IgD-negative memory B cell (primary cell): ENCODE measurements at regions not wholly inside any gene's neighbourhood (a gene's known extent, or its start where the extent isn't known, plus 50 kb on each side); places are given as distances from the start of the nearest gene placed in this dataset.

Experiments used
- H3K27ac Mint-ChIP-seq, 3 donors: one replicate each; pipeline ENCODE4 v1.8.0; 2020 to 2022; ENCODE audit warnings: mild to moderate bottlenecking in 3 of 3, mixed read lengths in 3 of 3, moderate library complexity in 1 of 3
- H3K27me3 Mint-ChIP-seq: one replicate; pipeline ENCODE4 v1.8.0; 2021; ENCODE audit warnings: mixed read lengths
- H3K36me3 Mint-ChIP-seq: one replicate; pipeline ENCODE4 v1.8.0; 2020; ENCODE audit warnings: mild to moderate bottlenecking, mixed read lengths
- H3K4me1 Mint-ChIP-seq, 3 donors: one replicate each; pipeline ENCODE4 v1.8.0; 2020 to 2022; ENCODE audit warnings: mixed read lengths in 3 of 3, mild to moderate bottlenecking in 1 of 3
- H3K4me3 Mint-ChIP-seq, 4 donors: one replicate each; pipeline ENCODE4 v1.8.0; 2020 to 2022; ENCODE audit warnings: mild to moderate bottlenecking in 4 of 4, mixed read lengths in 4 of 4, moderate library complexity in 3 of 4
- H3K9me3 Mint-ChIP-seq, 3 donors: one replicate each; pipeline ENCODE4 v1.8.0; 2020 to 2021; ENCODE audit warnings: mixed read lengths in 3 of 3, mild to moderate bottlenecking in 1 of 3

- Mint-ChIP-seq H3K27me3 (no peaks in the 10 kb centered on the region), H3K27ac (no peak overlapping the region), H3K4me1 (no peaks in the 10 kb centered on the region), H3K36me3 (no peaks in the 10 kb centered on the region), H3K9me3 (peaks cover 0 to 1% (median 0%) of the 10 kb centered on the region in 3 donors), H3K4me3 (no peak overlapping the region)
Measured at GRCh38 chr21:38599381-38599975, 101.2 kb upstream of the ERG start.

- no peaks in the 10 kb centered on the region for H3K36me3 Mint-ChIP-seq
- H3K4me1 Mint-ChIP-seq: no peaks in the 10 kb centered on the region
- H3K9me3 Mint-ChIP-seq: peaks cover 0 to 1% (median 0%) of the 10 kb centered on the region in 3 donors
- H3K27ac Mint-ChIP-seq: no peak overlapping the region
- H3K4me3 Mint-ChIP-seq: no peak overlapping the region
- no peaks in the 10 kb centered on the region for H3K27me3 Mint-ChIP-seq
Measured at GRCh38 chr21:38600106-38600505, 101.8 kb upstream of the ERG start.

DNA sequence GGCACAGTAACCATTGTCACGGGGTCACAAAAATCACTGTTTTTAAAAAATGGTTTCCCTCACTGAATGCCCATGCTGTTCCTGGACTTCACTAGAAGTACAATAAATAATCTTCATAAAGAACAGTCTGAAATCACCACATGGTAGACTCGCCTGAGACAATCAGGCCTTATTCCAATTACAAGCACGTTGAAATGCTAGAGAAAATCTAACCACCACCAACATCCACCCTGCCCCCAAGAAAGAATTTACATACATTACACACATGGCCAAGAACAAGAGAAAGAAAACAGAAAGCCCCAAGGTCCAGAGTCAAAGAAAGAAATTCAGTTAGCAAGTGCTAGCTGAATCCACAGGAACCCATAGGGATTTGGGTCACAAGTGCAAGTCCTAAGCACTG, 107.0 kb upstream of the ERG start:
- H3K4me1 Mint-ChIP-seq: no peaks in the 10 kb centered on the region
- H3K36me3 Mint-ChIP-seq: no peaks in the 10 kb centered on the region
- H3K4me3 Mint-ChIP-seq: no peak overlapping the region
- H3K9me3 Mint-ChIP-seq: peaks cover 0 to 2% (median 2%) of the 10 kb centered on the region in 3 donors
- no peaks in the 10 kb centered on the region for H3K27me3 Mint-ChIP-seq
- no peak overlapping the region for H3K27ac Mint-ChIP-seq

- H3K27ac Mint-ChIP-seq: no peak overlapping the region
- H3K4me3 Mint-ChIP-seq: no peak overlapping the region
- peaks cover 0 to 5% (median 2%) of the 10 kb centered on the region in 3 donors for H3K9me3 Mint-ChIP-seq
- H3K4me1 Mint-ChIP-seq: no peaks in the 10 kb centered on the region
- H3K36me3 Mint-ChIP-seq: no peaks in the 10 kb centered on the region
- H3K27me3 Mint-ChIP-seq: peaks cover 1% of the 10 kb centered on the region
Measured at GRCh38 chr21:38609580-38609979, 111.3 kb upstream of the ERG start.

- H3K27me3 Mint-ChIP-seq: peaks cover 1% of the 10 kb centered on the region
- no peaks in the 10 kb centered on the region for H3K4me1 Mint-ChIP-seq
- H3K9me3 Mint-ChIP-seq: peaks cover 0 to 5% (median 2%) of the 10 kb centered on the region in 3 donors
- H3K27ac Mint-ChIP-seq: no peak overlapping the region
- H3K4me3 Mint-ChIP-seq: peak overlapping the region in 1 of 4 donors; percentile 77
- no peaks in the 10 kb centered on the region for H3K36me3 Mint-ChIP-seq
Measured at GRCh38 chr21:38610623-38611251, 112.5 kb upstream of the ERG start.

DNA sequence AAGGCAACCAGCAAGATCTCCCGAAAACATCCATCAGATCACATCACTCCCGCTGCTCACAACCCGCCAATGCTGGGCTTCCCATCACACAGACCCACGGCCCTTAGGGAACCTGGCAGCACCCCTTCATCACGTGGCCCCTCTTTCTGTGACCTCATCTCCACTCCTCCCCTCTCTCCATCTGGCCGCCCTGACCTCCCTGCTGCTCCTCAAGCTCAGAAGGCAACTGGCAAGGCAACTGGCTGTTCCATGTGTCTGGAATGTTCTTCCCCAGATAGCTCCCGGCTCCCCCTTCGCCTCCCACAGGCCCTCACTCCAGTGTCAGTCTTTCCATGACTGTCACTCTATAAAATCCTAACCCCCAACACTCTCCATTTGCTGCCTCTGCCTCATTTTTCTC, 113.0 kb upstream of the ERG start:
- peaks cover 0 to 7% (median 2%) of the 10 kb centered on the region in 3 donors for H3K9me3 Mint-ChIP-seq
- H3K4me1 Mint-ChIP-seq: no peaks in the 10 kb centered on the region
- no peak overlapping the region for H3K27ac Mint-ChIP-seq
- no peaks in the 10 kb centered on the region for H3K36me3 Mint-ChIP-seq
- H3K4me3 Mint-ChIP-seq: peak overlapping the region in 1 of 4 donors; percentile 77
- peaks cover 1% of the 10 kb centered on the region for H3K27me3 Mint-ChIP-seq

DNA sequence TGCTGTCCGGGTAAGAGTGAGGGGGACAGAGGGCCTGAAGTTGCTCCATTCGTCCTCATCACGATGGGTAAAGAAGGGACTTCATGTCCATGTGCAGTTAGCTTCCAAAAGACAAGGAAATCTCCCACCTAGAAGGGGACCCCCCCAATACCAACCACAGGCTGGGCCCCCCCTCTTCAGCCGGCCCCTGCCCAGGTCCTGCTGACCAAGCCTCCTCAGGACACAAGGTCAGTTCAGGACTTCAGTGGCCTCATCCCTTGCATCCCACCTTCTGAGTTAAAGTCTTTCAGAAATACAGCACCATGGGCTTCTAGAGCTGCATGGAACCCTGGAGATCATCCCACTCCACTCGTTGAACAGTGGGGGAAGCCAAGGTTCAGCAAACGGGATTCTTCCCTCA, 115.4 kb upstream of the ERG start:
- Mint-ChIP-seq H3K4me1 (no peaks in the 10 kb centered on the region), H3K27me3 (peaks cover 2% of the 10 kb centered on the region), H3K27ac (no peak overlapping the region), H3K4me3 (no peak overlapping the region), H3K9me3 (peaks cover 2 to 5% (median 3%) of the 10 kb centered on the region in 3 donors), H3K36me3 (no peaks in the 10 kb centered on the region)

DNA sequence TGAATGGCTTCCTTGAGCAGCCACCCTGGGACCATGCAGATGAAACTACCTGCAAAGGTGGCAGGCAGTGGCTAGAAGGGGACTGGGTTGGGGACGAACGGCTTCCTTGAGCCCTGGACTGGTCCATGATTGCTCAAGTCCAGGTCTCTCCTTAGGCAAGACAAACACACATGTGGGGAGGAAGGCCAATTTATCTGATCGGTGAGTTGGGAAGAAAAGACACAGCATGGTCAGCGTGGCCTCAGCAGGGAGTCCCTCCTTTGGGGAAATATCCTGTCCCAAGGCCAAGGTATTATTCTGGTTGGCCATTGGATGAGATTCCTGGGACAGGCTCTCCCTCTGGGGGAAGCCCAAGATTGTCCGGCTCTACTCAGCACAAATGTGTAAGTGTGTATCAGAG, 116.3 kb upstream of the ERG start:
- H3K36me3 Mint-ChIP-seq: no peaks in the 10 kb centered on the region
- H3K27me3 Mint-ChIP-seq: peaks cover 4% of the 10 kb centered on the region
- no peaks in the 10 kb centered on the region for H3K4me1 Mint-ChIP-seq
- H3K27ac Mint-ChIP-seq: no peak overlapping the region
- no peak overlapping the region for H3K4me3 Mint-ChIP-seq
- peaks cover 2 to 5% (median 3%) of the 10 kb centered on the region in 3 donors for H3K9me3 Mint-ChIP-seq

GRCh38 chr21:38619480-38619879, 121.2 kb upstream of the ERG start:
- Mint-ChIP-seq H3K4me3 (no peak overlapping the region), H3K27ac (no peak overlapping the region), H3K4me1 (no peaks in the 10 kb centered on the region), H3K9me3 (peaks cover 1 to 3% (median 2%) of the 10 kb centered on the region in 3 donors), H3K27me3 (peaks cover 4% of the 10 kb centered on the region), H3K36me3 (no peaks in the 10 kb centered on the region)

GRCh38 chr21:38619992-38620479, 121.8 kb upstream of the ERG start:
- Mint-ChIP-seq H3K27me3 (peaks cover 4% of the 10 kb centered on the region), H3K36me3 (no peaks in the 10 kb centered on the region), H3K4me1 (no peaks in the 10 kb centered on the region), H3K9me3 (peaks cover 1 to 3% (median 2%) of the 10 kb centered on the region in 3 donors), H3K27ac (no peak overlapping the region), H3K4me3 (no peak overlapping the region)

DNA sequence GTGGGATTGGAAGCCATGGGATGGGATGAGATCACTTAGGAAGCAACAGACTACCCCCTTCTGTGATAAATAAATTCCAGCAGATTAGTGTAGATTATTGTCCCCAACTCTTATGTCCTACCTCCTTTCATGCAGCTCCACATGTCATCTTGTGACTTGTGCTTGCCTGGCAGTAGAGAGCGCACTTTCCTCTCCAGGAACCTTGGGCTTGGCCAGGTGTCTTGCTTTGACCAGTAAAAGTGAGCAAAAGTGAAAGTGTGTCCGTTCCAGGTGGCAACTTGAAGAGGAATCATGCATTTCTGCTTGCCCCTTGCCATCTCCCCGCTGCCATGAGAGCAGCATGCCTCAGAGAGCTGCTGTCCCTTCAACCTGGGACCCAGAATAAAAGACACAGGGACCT, 122.9 kb upstream of the ERG start:
- no peak overlapping the region for H3K27ac Mint-ChIP-seq
- no peaks in the 10 kb centered on the region for H3K4me1 Mint-ChIP-seq
- H3K36me3 Mint-ChIP-seq: no peaks in the 10 kb centered on the region
- H3K4me3 Mint-ChIP-seq: no peak overlapping the region
- H3K9me3 Mint-ChIP-seq: peaks cover 0 to 3% (median 2%) of the 10 kb centered on the region in 3 donors
- H3K27me3 Mint-ChIP-seq: peaks cover 4% of the 10 kb centered on the region

- Mint-ChIP-seq H3K27me3 (peaks cover 4% of the 10 kb centered on the region), H3K4me1 (no peaks in the 10 kb centered on the region), H3K9me3 (peaks cover 0 to 3% (median 2%) of the 10 kb centered on the region in 3 donors), H3K27ac (no peak overlapping the region), H3K36me3 (no peaks in the 10 kb centered on the region), H3K4me3 (no peak overlapping the region)
Measured at GRCh38 chr21:38622081-38622826, 124.0 kb upstream of the ERG start.

GRCh38 chr21:38622827-38623209, 124.5 kb upstream of the ERG start:
- Mint-ChIP-seq H3K27me3 (peaks cover 3% of the 10 kb centered on the region), H3K36me3 (no peaks in the 10 kb centered on the region)

GRCh38 chr21:38623552-38623951, 125.3 kb upstream of the ERG start:
- peaks cover 0 to 2% (median 0%) of the 10 kb centered on the region in 3 donors for H3K9me3 Mint-ChIP-seq
- H3K27me3 Mint-ChIP-seq: peaks cover 3% of the 10 kb centered on the region
- no peak overlapping the region for H3K27ac Mint-ChIP-seq
- no peaks in the 10 kb centered on the region for H3K4me1 Mint-ChIP-seq
- H3K4me3 Mint-ChIP-seq: no peak overlapping the region
- H3K36me3 Mint-ChIP-seq: no peaks in the 10 kb centered on the region

More at GRCh38 chr21:38622827-38623209, 124.5 kb upstream of the ERG start:
- H3K9me3 Mint-ChIP-seq: no peaks in the 10 kb centered on the region
- no peaks in the 10 kb centered on the region for H3K4me1 Mint-ChIP-seq
- H3K27ac Mint-ChIP-seq: no peak overlapping the region
- no peak overlapping the region for H3K4me3 Mint-ChIP-seq

- H3K4me1 Mint-ChIP-seq: no peaks in the 10 kb centered on the region
- H3K27me3 Mint-ChIP-seq: peaks cover 2% of the 10 kb centered on the region
- peaks cover 3% of the 10 kb centered on the region for H3K36me3 Mint-ChIP-seq
- H3K4me3 Mint-ChIP-seq: no peak overlapping the region
- peaks cover 0 to 4% (median 3%) of the 10 kb centered on the region in 3 donors for H3K9me3 Mint-ChIP-seq
- H3K27ac Mint-ChIP-seq: no peak overlapping the region
Measured at GRCh38 chr21:38625000-38625399, 126.7 kb upstream of the ERG start.
